Stomach smooth muscle (tissue), 2 donors: ENCODE measurements at regions not wholly inside any gene's neighbourhood (a gene's known extent, or its start where the extent isn't known, plus 50 kb on each side); places are given as distances from the start of the nearest gene placed in this dataset.

ENCODE experiments used
- H3K27ac ChIP-seq: one replicate; pipeline ENCODE4 v1.7.0; 2013; ENCODE audit warnings: mild to moderate bottlenecking, low read length, inconsistent platforms
- H3K27me3 ChIP-seq, 2 donors: one replicate each; pipeline ENCODE4 v1.7.0; 2013; ENCODE audit warnings: low read length in 2 of 2; ENCODE audit not compliant: insufficient read depth in 2 of 2, control insufficient read depth in 1 of 2
- H3K36me3 ChIP-seq, 2 donors: one replicate each; pipeline ENCODE4 v1.7.0; 2013; ENCODE audit warnings: low read length in 2 of 2; ENCODE audit not compliant: control insufficient read depth in 2 of 2, insufficient read depth in 2 of 2
- H3K4me1 ChIP-seq: one replicate; pipeline ENCODE4 v1.7.0; 2013; ENCODE audit warnings: low read length; ENCODE audit not compliant: control insufficient read depth, insufficient read depth
- H3K4me3 ChIP-seq, 2 donors: one replicate each; pipeline ENCODE4 v1.7.0; 2013; ENCODE audit warnings: low read length in 2 of 2
- H3K9ac ChIP-seq, 2 donors: one replicate each; pipeline ENCODE4 v1.7.0; 2013; ENCODE audit warnings: low read length in 2 of 2, mild to moderate bottlenecking in 1 of 2
- H3K9me3 ChIP-seq, 2 donors: one replicate each; pipeline ENCODE4 v1.7.0; 2013; ENCODE audit warnings: low read length in 2 of 2; ENCODE audit not compliant: control insufficient read depth in 2 of 2
- donor health status: healthy.
- donor health status: Pancreatic carcinoma.

- peaks cover 27% of the 10 kb centered on the region for H3K4me1 ChIP-seq
- peak overlapping the region in 1 of 2 donors; percentile 49 for H3K4me3 ChIP-seq
- H3K27ac ChIP-seq: peak overlapping the region; percentile 49
- peak overlapping the region in 1 of 2 donors; percentile 55 for H3K9ac ChIP-seq
- H3K9me3 ChIP-seq: no peaks in the 10 kb centered on the region
- H3K36me3 ChIP-seq: no peaks in the 10 kb centered on the region
- peaks cover 0 to 1% of the 10 kb centered on the region in 2 donors for H3K27me3 ChIP-seq
Observed at GRCh38 chr10:113385021-113385999, 167.5 kb upstream of the HABP2 start.

GRCh38 chr10:113386005-113386404 is 166.8 kb upstream of the HABP2 start:
- Histone ChIP-seq H3K27ac (no peak overlapping the region), H3K9ac (no peak overlapping the region), H3K4me3 (no peak overlapping the region)

GRCh38 chr10:113389969-113390368 is 162.9 kb upstream of the HABP2 start:
- no peak overlapping the region for H3K9ac ChIP-seq
- H3K27me3 ChIP-seq: peaks cover 0 to 4% of the 10 kb centered on the region in 2 donors
- H3K4me1 ChIP-seq: peaks cover 13% of the 10 kb centered on the region
- no peaks in the 10 kb centered on the region for H3K9me3 ChIP-seq
- H3K27ac ChIP-seq: no peak overlapping the region
- no peak overlapping the region for H3K4me3 ChIP-seq
- H3K36me3 ChIP-seq: no peaks in the 10 kb centered on the region

More at GRCh38 chr10:113386005-113386404, 166.8 kb upstream of the HABP2 start:
- Histone ChIP-seq H3K4me1 (peaks cover 27% of the 10 kb centered on the region), H3K9me3 (no peaks in the 10 kb centered on the region), H3K27me3 (peaks cover 0 to 4% of the 10 kb centered on the region in 2 donors), H3K36me3 (no peaks in the 10 kb centered on the region)

- Histone ChIP-seq H3K27me3 (peaks cover 0 to 4% of the 10 kb centered on the region in 2 donors), H3K27ac (no peak overlapping the region), H3K4me3 (no peak overlapping the region), H3K9me3 (no peaks in the 10 kb centered on the region), H3K9ac (no peak overlapping the region), H3K4me1 (peaks cover 6% of the 10 kb centered on the region), H3K36me3 (no peaks in the 10 kb centered on the region)
Observed at GRCh38 chr10:113390896-113391295, 162.0 kb upstream of the HABP2 start.

DNA sequence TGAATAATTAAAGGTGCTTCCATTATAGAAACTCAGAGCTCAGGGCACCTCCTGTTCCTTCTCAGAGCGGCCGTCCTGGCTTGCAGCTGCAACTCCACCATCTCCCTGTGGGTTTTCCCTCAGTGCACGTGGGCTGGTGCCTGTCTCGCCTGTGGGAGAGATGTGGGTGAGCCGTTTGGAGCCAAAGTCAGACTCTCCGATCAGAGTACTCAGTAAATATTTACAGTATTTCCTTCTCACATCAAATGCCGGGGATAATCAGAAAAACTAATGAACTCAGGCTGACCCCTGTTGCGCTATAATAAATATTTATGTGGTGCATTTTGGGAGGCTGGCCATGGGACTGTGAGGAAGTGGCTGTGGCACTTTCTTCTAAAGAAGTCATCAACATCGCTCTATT is 155.8 kb upstream of the HABP2 start:
- Histone ChIP-seq H3K4me3 (no peak overlapping the region), H3K4me1 (no peaks in the 10 kb centered on the region), H3K27me3 (no peaks in the 10 kb centered on the region), H3K27ac (no peak overlapping the region), H3K9ac (no peak overlapping the region), H3K36me3 (no peaks in the 10 kb centered on the region), H3K9me3 (no peaks in the 10 kb centered on the region)

DNA sequence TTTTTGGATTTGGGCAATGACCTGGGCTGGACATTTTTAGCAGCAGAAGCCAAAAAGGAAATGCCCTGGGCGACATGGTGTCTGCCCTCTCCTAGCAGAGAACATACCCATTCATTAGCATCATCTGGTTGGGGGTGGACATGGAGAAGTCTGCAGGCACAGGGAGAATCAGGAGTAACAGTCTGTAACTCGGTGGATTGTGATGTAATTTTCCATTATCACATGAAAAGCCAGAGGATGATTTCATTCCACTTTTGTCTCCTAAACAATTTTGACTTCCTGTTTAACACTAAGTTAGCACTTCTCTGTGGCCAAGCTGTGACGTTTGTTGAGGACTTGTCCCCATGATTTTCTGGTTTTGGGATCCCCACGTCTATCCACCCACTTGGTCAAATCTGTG is 153.8 kb upstream of the HABP2 start:
- Histone ChIP-seq H3K4me3 (no peak overlapping the region), H3K36me3 (no peaks in the 10 kb centered on the region), H3K27me3 (no peaks in the 10 kb centered on the region), H3K9ac (no peak overlapping the region), H3K9me3 (no peaks in the 10 kb centered on the region), H3K4me1 (no peaks in the 10 kb centered on the region), H3K27ac (no peak overlapping the region)

GRCh38 chr10:113402602-113403001 is 150.3 kb upstream of the HABP2 start:
- Histone ChIP-seq H3K27me3 (no peaks in the 10 kb centered on the region), H3K27ac (no peak overlapping the region), H3K4me1 (no peaks in the 10 kb centered on the region), H3K36me3 (no peaks in the 10 kb centered on the region), H3K4me3 (no peak overlapping the region), H3K9me3 (no peaks in the 10 kb centered on the region), H3K9ac (no peak overlapping the region)

GRCh38 chr10:113407218-113407617 is 145.6 kb upstream of the HABP2 start:
- H3K36me3 ChIP-seq: no peaks in the 10 kb centered on the region
- H3K9me3 ChIP-seq: no peaks in the 10 kb centered on the region
- H3K4me3 ChIP-seq: no peak overlapping the region
- no peak overlapping the region for H3K9ac ChIP-seq
- H3K27me3 ChIP-seq: peaks cover 0 to 2% of the 10 kb centered on the region in 2 donors
- H3K4me1 ChIP-seq: no peaks in the 10 kb centered on the region
- no peak overlapping the region for H3K27ac ChIP-seq

- no peaks in the 10 kb centered on the region for H3K4me1 ChIP-seq
- H3K9ac ChIP-seq: no peak overlapping the region
- no peak overlapping the region for H3K27ac ChIP-seq
- no peaks in the 10 kb centered on the region for H3K9me3 ChIP-seq
- no peaks in the 10 kb centered on the region for H3K36me3 ChIP-seq
- no peak overlapping the region for H3K4me3 ChIP-seq
- peaks cover 0 to 2% of the 10 kb centered on the region in 2 donors for H3K27me3 ChIP-seq
Observed at GRCh38 chr10:113409175-113409574, 143.7 kb upstream of the HABP2 start.

GRCh38 chr10:113410618-113411017 is 142.2 kb upstream of the HABP2 start:
- no peaks in the 10 kb centered on the region for H3K36me3 ChIP-seq
- no peaks in the 10 kb centered on the region for H3K4me1 ChIP-seq
- H3K27me3 ChIP-seq: peaks cover 0 to 4% of the 10 kb centered on the region in 2 donors
- H3K27ac ChIP-seq: no peak overlapping the region
- no peak overlapping the region for H3K4me3 ChIP-seq
- H3K9ac ChIP-seq: no peak overlapping the region
- H3K9me3 ChIP-seq: no peaks in the 10 kb centered on the region

DNA sequence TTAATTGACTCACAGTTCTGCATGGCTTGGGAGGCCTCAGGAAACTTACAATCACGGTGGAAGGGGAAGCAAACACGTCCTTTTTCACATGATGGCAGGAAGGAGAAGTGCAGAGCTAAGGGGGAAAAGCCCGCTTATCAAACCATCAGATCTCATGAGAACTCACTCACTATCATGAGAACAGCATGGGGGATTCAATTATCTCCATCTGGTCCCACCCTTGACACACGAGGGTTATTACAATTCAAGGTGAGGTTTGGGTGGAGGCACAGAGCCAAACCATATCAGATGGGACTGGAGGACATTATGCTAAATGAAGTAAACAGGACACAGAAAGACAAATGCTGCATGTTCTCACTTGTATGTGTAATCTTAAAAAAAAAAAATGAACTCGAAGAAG is 141.4 kb upstream of the HABP2 start:
- no peaks in the 10 kb centered on the region for H3K36me3 ChIP-seq
- no peak overlapping the region for H3K4me3 ChIP-seq
- H3K9ac ChIP-seq: no peak overlapping the region
- H3K27ac ChIP-seq: no peak overlapping the region
- H3K9me3 ChIP-seq: no peaks in the 10 kb centered on the region
- H3K4me1 ChIP-seq: no peaks in the 10 kb centered on the region
- H3K27me3 ChIP-seq: peaks cover 0 to 4% of the 10 kb centered on the region in 2 donors
